Transverse colon (tissue), 4 donors: ENCODE measurements at regions not wholly inside any gene's neighbourhood (a gene's known extent, or its start where the extent isn't known, plus 50 kb on each side); places are given as distances from the start of the nearest gene placed in this dataset.

Experiments used
- DNase-seq: peaks from one replicate; pipeline ENCODE4 v3.0.0-alpha.2; 2019
- H3K27ac ChIP-seq, 4 donors: fragments of 200-600 bp; sonication (generic); 2 replicates each; pipeline ENCODE4 v1.5.1; 2016 to 2018; ENCODE audit warnings: inconsistent platforms in 4 of 4
- H3K27me3 ChIP-seq: fragments of 200-600 bp; sonication (generic); 2 replicates; pipeline ENCODE4 v1.5.1; 2017; ENCODE audit warnings: inconsistent platforms
- H3K36me3 ChIP-seq, 4 donors: fragments of 200-600 bp; sonication (generic); 2 replicates each; pipeline ENCODE4 v1.5.1; 2017 to 2019; ENCODE audit warnings: inconsistent platforms in 4 of 4
- H3K4me1 ChIP-seq, 4 donors: fragments of 200-600 bp; sonication (generic); 2 replicates each; pipeline ENCODE4 v1.5.1; 2017 to 2020; ENCODE audit warnings: inconsistent platforms in 4 of 4
- H3K4me3 ChIP-seq, 4 donors: fragments of 200-600 bp; sonication (generic); 1 replicate in 1 of 4; 2 replicates in 3 of 4; pipeline versions ENCODE4 v1.5.1 to v1.6.1; 2017 to 2019; ENCODE audit warnings: inconsistent platforms in 4 of 4
- H3K9me3 ChIP-seq, 2 donors: fragments of 200-600 bp; sonication (generic); 2 replicates each; pipeline ENCODE4 v1.5.1; 2017 to 2019; ENCODE audit warnings: inconsistent platforms in 2 of 2
- EP300 ChIP-seq: sonication (generic); formaldehyde crosslinking; IDR thresholded peaks from one replicate; pipeline ENCODE4 v1.6.1; 2017; ENCODE audit warnings: antibody characterized with exemption, low read depth
- POLR2A ChIP-seq: fragments of 450-650 bp; IDR thresholded peaks from one replicate; pipeline ENCODE4 v1.6.1; 2016; ENCODE audit warnings: antibody characterized with exemption, mild to moderate bottlenecking, moderate library complexity
- POLR2AphosphoS5 ChIP-seq, 3 donors: sonication (generic); formaldehyde crosslinking; IDR thresholded peaks; one replicate each; pipeline ENCODE4 v1.6.1; 2016; ENCODE audit warnings: antibody characterized with exemption in 3 of 3
- WGBS, 2 donors: methylation state at CpG; one replicate each; pipeline ENCODE4 v1.1.5; 2018; ENCODE audit warnings: low coverage in 1 of 2; 5-methylcytosine and 5-hydroxymethylcytosine counted together
- in situ Hi-C, 4 donors: fragments of 200-750 bp; cut with MboI; loops; one replicate each; pipeline versions ENCODE4 v1.15.0 to v1.15.1; 2017; ENCODE audit warnings: low sequenced_read_pairs in 3 of 4, low pct_ligation_motif_present in 1 of 4, low pct_unique_long_range_greater_than_20kb in 1 of 4
- intact Hi-C: fragments of 100-400 bp; cut with DNase I; formaldehyde crosslinking; loops from one replicate; pipeline ENCODE4 v1.15.1; 2023; ENCODE audit warnings: low total_unique reads
- TF ChIP-seq, protein P1 (sequence below), 5 experiments: fragments of 200-600 bp in 3 of 5; fragments of 450-650 bp in 2 of 5; sonication (generic) in 3 of 5; IDR thresholded peaks; 1 replicate in 2 of 5; 2 replicates in 3 of 5; pipeline ENCODE4 v1.5.1; 2016 to 2017; ENCODE audit warnings: antibody characterized with exemption in 5 of 5, inconsistent platforms in 3 of 5, mild to moderate bottlenecking in 2 of 5, moderate library complexity in 1 of 5

DNA sequence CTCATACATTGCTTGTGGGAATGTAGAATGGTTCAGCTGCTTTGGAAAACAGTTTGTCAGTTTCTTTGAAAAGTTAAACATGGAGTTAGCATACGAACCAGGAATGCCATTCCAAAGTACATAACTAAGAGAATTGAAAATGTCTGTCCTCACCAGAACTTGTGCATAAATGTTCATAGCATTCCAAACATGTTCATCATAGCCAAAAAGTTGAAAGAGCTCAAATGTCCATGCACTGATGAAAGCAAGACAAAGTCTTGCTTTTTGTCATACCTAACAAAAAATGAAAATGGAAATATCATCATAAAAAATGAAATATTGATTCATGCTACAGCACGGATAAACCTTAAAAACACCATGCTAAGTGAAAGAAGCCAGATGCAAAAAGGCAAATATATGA is 408.8 kb upstream of the UBE2E3 start:
- intact Hi-C loops (no loop called here), in situ Hi-C loops (no loop called here)
- 38 to 56% methylated on average over 2 of the region's 2 CpGs for WGBS, 2 donors

DNA sequence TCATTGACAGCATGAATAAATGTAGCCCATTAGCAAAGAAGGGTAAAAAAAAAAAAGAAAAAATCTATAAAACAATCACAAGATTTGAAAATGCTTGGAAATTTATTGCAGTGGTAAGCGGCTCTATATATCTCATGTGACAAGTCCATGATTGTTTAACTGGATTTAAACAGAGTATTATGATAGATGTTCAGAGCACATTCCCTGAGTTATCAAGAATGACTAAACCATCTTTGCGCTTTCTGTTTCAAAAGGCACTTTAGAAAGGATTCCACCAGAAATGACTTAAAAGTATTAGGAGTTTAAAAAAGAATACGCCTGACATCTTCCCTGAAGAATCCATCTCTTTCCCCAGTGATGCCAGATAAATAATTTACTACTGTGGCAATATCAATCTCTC is 409.5 kb upstream of the UBE2E3 start:
- H3K4me1 ChIP-seq: peaks cover 0 to 12% (median 3%) of the 10 kb centered on the region in 4 donors
- no peaks in the 10 kb centered on the region for H3K36me3 ChIP-seq
- DNase-seq: no peak
- in situ Hi-C loops (no loop called here), intact Hi-C loops (no loop called here)
- TF ChIP-seq, protein P1, sequence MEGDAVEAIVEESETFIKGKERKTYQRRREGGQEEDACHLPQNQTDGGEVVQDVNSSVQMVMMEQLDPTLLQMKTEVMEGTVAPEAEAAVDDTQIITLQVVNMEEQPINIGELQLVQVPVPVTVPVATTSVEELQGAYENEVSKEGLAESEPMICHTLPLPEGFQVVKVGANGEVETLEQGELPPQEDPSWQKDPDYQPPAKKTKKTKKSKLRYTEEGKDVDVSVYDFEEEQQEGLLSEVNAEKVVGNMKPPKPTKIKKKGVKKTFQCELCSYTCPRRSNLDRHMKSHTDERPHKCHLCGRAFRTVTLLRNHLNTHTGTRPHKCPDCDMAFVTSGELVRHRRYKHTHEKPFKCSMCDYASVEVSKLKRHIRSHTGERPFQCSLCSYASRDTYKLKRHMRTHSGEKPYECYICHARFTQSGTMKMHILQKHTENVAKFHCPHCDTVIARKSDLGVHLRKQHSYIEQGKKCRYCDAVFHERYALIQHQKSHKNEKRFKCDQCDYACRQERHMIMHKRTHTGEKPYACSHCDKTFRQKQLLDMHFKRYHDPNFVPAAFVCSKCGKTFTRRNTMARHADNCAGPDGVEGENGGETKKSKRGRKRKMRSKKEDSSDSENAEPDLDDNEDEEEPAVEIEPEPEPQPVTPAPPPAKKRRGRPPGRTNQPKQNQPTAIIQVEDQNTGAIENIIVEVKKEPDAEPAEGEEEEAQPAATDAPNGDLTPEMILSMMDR (IDR thresholded peaks at IDR 0.05): no peak
- TF ChIP-seq POLR2A (no peak), POLR2AphosphoS5 (IDR thresholded peaks at IDR 0.05) (no peak), EP300 (no peak)
- no peak overlapping the region for H3K27ac ChIP-seq
- 82 to 90% methylated on average over 3 of the region's 3 CpGs for WGBS, 2 donors
- no peaks in the 10 kb centered on the region for H3K9me3 ChIP-seq
- no peak overlapping the region for H3K4me3 ChIP-seq
- H3K27me3 ChIP-seq: no peaks in the 10 kb centered on the region

More for the DNA sequence above, 408.8 kb upstream of the UBE2E3 start:
- TF ChIP-seq POLR2A: no peak
- TF ChIP-seq, protein P1 (IDR thresholded peaks at IDR 0.05): no peak
- TF ChIP-seq POLR2AphosphoS5 (IDR thresholded peaks at IDR 0.05): no peak
- TF ChIP-seq EP300: no peak
- DNase-seq: no peak
- H3K27me3 ChIP-seq: no peaks in the 10 kb centered on the region
- H3K9me3 ChIP-seq: no peaks in the 10 kb centered on the region
- H3K36me3 ChIP-seq: no peaks in the 10 kb centered on the region
- H3K4me3 ChIP-seq: no peak overlapping the region
- no peak overlapping the region for H3K27ac ChIP-seq
- peaks cover 0 to 12% (median 3%) of the 10 kb centered on the region in 4 donors for H3K4me1 ChIP-seq

DNA sequence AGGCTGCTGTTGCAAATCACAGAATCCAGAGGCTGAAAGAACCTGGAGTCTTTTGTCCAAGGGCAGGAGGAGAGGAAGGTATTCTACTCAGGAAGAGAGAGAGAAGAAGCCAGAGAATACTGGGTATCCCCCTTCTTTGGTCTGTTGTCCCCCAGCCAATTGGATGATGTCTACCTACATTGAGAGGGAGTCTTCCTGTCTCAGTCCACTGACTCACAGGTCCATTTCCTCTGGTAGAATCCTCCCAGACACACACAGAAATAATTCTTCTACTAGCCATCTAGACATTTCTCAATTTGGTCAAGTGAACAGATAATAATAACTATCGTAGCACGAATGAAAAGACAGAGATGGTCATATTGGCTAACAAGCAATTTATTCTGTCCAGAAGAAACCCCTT is 416.4 kb upstream of the UBE2E3 start:
- 92 to 95% methylated on average over 2 of the region's 2 CpGs for WGBS, 2 donors
- TF ChIP-seq, protein P1 (IDR thresholded peaks at IDR 0.05): no peak
- TF ChIP-seq POLR2A: no peak
- TF ChIP-seq EP300: no peak
- TF ChIP-seq POLR2AphosphoS5 (IDR thresholded peaks at IDR 0.05): no peak
- H3K36me3 ChIP-seq: no peaks in the 10 kb centered on the region
- H3K27ac ChIP-seq: no peak overlapping the region
- no peaks in the 10 kb centered on the region for H3K27me3 ChIP-seq
- H3K4me3 ChIP-seq: no peak overlapping the region
- peaks cover 0 to 16% (median 2%) of the 10 kb centered on the region in 4 donors for H3K4me1 ChIP-seq
- intact Hi-C loops (no loop called here), in situ Hi-C loops (no loop called here)
- H3K9me3 ChIP-seq: no peaks in the 10 kb centered on the region
- DNase-seq: no peak

DNA sequence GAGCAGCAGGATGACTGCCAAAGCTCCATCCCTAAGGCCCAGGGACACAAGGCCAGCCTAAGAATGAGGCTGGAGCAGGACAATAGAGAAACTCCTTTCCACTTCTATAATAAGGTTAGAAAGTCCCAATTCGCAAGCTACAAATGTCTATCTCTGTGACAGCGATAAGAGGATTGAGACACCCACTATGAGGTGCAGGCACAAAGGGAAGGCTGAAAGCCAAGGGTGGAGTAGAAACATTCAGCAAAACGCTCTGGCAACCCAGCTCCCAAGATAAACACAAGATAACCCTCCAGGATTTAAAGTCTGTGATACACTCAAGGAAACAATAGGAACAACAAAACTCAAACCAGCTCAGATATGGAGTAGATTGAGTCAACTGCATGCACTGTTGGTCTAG is 418.0 kb upstream of the UBE2E3 start:
- in situ Hi-C loops (no loop called here), intact Hi-C loops (no loop called here)
- Histone ChIP-seq H3K9me3 (no peaks in the 10 kb centered on the region), H3K27me3 (no peaks in the 10 kb centered on the region), H3K4me1 (peaks cover 0 to 16% (median 2%) of the 10 kb centered on the region in 4 donors), H3K36me3 (no peaks in the 10 kb centered on the region), H3K4me3 (no peak overlapping the region), H3K27ac (peak overlapping the region in 1 of 4 donors; percentile 25)
- no peak for DNase-seq
- TF ChIP-seq POLR2AphosphoS5 (IDR thresholded peaks at IDR 0.05) (no peak), EP300 (no peak), POLR2A (no peak)
- TF ChIP-seq, protein P1 (IDR thresholded peaks at IDR 0.05): no peak
- 52 to 60% methylated on average over 2 to 3 of the region's 3 CpGs for WGBS, 2 donors
